ENCODE measurements at regions not wholly inside any gene's neighbourhood (a gene's known extent, or its start where the extent isn't known, plus 50 kb on each side); places are given as distances from the start of the nearest gene placed in this dataset.

GRCh38 chr6:48630511-48630910 lies 519.5 kb upstream of the PTCHD4 start:
- no peaks in the 10 kb centered on the region for H3K27me3 ChIP-seq (replicated peaks; ENCODE audit: insufficient read depth)
- no peaks in the 10 kb centered on the region for H3K79me2 ChIP-seq (ENCODE audit: insufficient read depth)
- H3F3A ChIP-seq (ENCODE audit: insufficient read depth) = no peaks in the 10 kb centered on the region
- H3K9me2 ChIP-seq (ENCODE audit: insufficient read depth) = no peaks in the 10 kb centered on the region
- no peaks in the 10 kb centered on the region for H3K9me3 ChIP-seq (ENCODE audit: low read depth)
- no peak overlapping the region for H3K9ac ChIP-seq
- DNase-seq = no peak
- 0 to 2% methylated on average over 1 of the region's 1 CpG for WGBS, 2 experiments (ENCODE audit: low coverage in 1 of 2, low lambda C conversion rate in 2 of 2, missing lambda C conversion rate in 2 of 2)
- no peaks in the 10 kb centered on the region for H3K36me3 ChIP-seq (ENCODE audit: low read depth)
- no peak overlapping the region for H3K27ac ChIP-seq
- H3K4me2 ChIP-seq (ENCODE audit: unreplicated experiment) = no peak overlapping the region
- in situ Hi-C loops (cut with MboI) = no loop called here
- H2AFZ ChIP-seq = no peak overlapping the region
- TF ChIP-seq EZH2phosphoT487 (IDR thresholded peaks at IDR 0.05; ENCODE audit: insufficient read depth, low read depth) = no peak
- no peak for TF ChIP-seq EZH2 (IDR thresholded peaks at IDR 0.05; ENCODE audit: insufficient read depth, poor library complexity, severe bottlenecking)
- H3K4me3 ChIP-seq = no peak overlapping the region
- no peaks in the 10 kb centered on the region for H3K4me1 ChIP-seq (ENCODE audit: insufficient read depth)
- no peaks in the 10 kb centered on the region for H4K20me1 ChIP-seq (ENCODE audit: insufficient read depth)

- Histone ChIP-seq H3K9me3 (ENCODE audit: low read depth) (no peaks in the 10 kb centered on the region), H3K4me1 (ENCODE audit: insufficient read depth) (no peaks in the 10 kb centered on the region), H3K27me3 (replicated peaks; ENCODE audit: insufficient read depth) (no peaks in the 10 kb centered on the region), H3K27ac (no peak overlapping the region), H3K4me3 (no peak overlapping the region), H3K79me2 (ENCODE audit: insufficient read depth) (no peaks in the 10 kb centered on the region), H3K9me2 (ENCODE audit: insufficient read depth) (no peaks in the 10 kb centered on the region), H3K36me3 (ENCODE audit: low read depth) (no peaks in the 10 kb centered on the region), H3K4me2 (ENCODE audit: unreplicated experiment) (no peak overlapping the region), H3K9ac (no peak overlapping the region), H2AFZ (no peak overlapping the region), H4K20me1 (ENCODE audit: insufficient read depth) (no peaks in the 10 kb centered on the region), H3F3A (ENCODE audit: insufficient read depth) (no peaks in the 10 kb centered on the region)
- in situ Hi-C loops (cut with MboI) = no loop called here
- 0 to 5% methylated on average over 3 of the region's 3 CpGs for WGBS, 2 experiments (ENCODE audit: low coverage in 1 of 2, low lambda C conversion rate in 2 of 2, missing lambda C conversion rate in 2 of 2)
- no peak for TF ChIP-seq EZH2phosphoT487 (IDR thresholded peaks at IDR 0.05; ENCODE audit: insufficient read depth, low read depth)
- TF ChIP-seq EZH2 (IDR thresholded peaks at IDR 0.05; ENCODE audit: insufficient read depth, poor library complexity, severe bottlenecking) = no peak
- no peak for DNase-seq
These were observed 517.3 kb upstream of the PTCHD4 start for GRCh38 chr6:48628316-48628715.

GRCh38 chr6:48626421-48626820 lies 515.4 kb upstream of the PTCHD4 start:
- H3K4me2 ChIP-seq (ENCODE audit: unreplicated experiment) = no peak overlapping the region
- no peak overlapping the region for H3K9ac ChIP-seq
- H3K4me1 ChIP-seq (ENCODE audit: insufficient read depth) = no peaks in the 10 kb centered on the region
- no peaks in the 10 kb centered on the region for H4K20me1 ChIP-seq (ENCODE audit: insufficient read depth)
- no peak for DNase-seq
- no peaks in the 10 kb centered on the region for H3K9me3 ChIP-seq (ENCODE audit: low read depth)
- no peak overlapping the region for H3K27ac ChIP-seq
- H3K4me3 ChIP-seq = no peak overlapping the region
- H3K79me2 ChIP-seq (ENCODE audit: insufficient read depth) = no peaks in the 10 kb centered on the region
- TF ChIP-seq EZH2 (IDR thresholded peaks at IDR 0.05; ENCODE audit: insufficient read depth, poor library complexity, severe bottlenecking) = no peak
- TF ChIP-seq EZH2phosphoT487 (IDR thresholded peaks at IDR 0.05; ENCODE audit: insufficient read depth, low read depth) = no peak
- no peaks in the 10 kb centered on the region for H3F3A ChIP-seq (ENCODE audit: insufficient read depth)
- H3K36me3 ChIP-seq (ENCODE audit: low read depth) = no peaks in the 10 kb centered on the region
- H3K9me2 ChIP-seq (ENCODE audit: insufficient read depth) = no peaks in the 10 kb centered on the region
- H2AFZ ChIP-seq = no peak overlapping the region
- in situ Hi-C loops (cut with MboI) = no loop called here
- no peaks in the 10 kb centered on the region for H3K27me3 ChIP-seq (replicated peaks; ENCODE audit: insufficient read depth)

- Histone ChIP-seq H3K4me1 (ENCODE audit: insufficient read depth) (no peaks in the 10 kb centered on the region), H3K9ac (no peak overlapping the region), H3K4me3 (no peak overlapping the region), H4K20me1 (ENCODE audit: insufficient read depth) (no peaks in the 10 kb centered on the region), H3K79me2 (ENCODE audit: insufficient read depth) (no peaks in the 10 kb centered on the region), H3K9me3 (ENCODE audit: low read depth) (no peaks in the 10 kb centered on the region), H3K9me2 (ENCODE audit: insufficient read depth) (no peaks in the 10 kb centered on the region), H3K27me3 (replicated peaks; ENCODE audit: insufficient read depth) (no peaks in the 10 kb centered on the region), H3K4me2 (ENCODE audit: unreplicated experiment) (no peak overlapping the region), H3K36me3 (ENCODE audit: low read depth) (no peaks in the 10 kb centered on the region), H2AFZ (no peak overlapping the region), H3F3A (ENCODE audit: insufficient read depth) (no peaks in the 10 kb centered on the region), H3K27ac (no peak overlapping the region)
- TF ChIP-seq EZH2phosphoT487 (IDR thresholded peaks at IDR 0.05; ENCODE audit: insufficient read depth, low read depth) = no peak
- TF ChIP-seq EZH2 (IDR thresholded peaks at IDR 0.05; ENCODE audit: insufficient read depth, poor library complexity, severe bottlenecking) = no peak
- DNase-seq = no peak
- WGBS, 2 experiments (ENCODE audit: low coverage in 1 of 2, low lambda C conversion rate in 2 of 2, missing lambda C conversion rate in 2 of 2) = 20 to 36% methylated on average over 3 of the region's 3 CpGs
- in situ Hi-C loops (cut with MboI) = no loop called here
These were observed 513.6 kb upstream of the PTCHD4 start for GRCh38 chr6:48624631-48625030.

- H3K9me2 ChIP-seq (ENCODE audit: insufficient read depth) = no peaks in the 10 kb centered on the region
- no peaks in the 10 kb centered on the region for H3K27me3 ChIP-seq (replicated peaks; ENCODE audit: insufficient read depth)
- H3K9me3 ChIP-seq (ENCODE audit: low read depth) = no peaks in the 10 kb centered on the region
- no peak overlapping the region for H3K4me3 ChIP-seq
- no peaks in the 10 kb centered on the region for H3K36me3 ChIP-seq (ENCODE audit: low read depth)
- 52% methylated on average over 3 of the region's 3 CpGs for WGBS, 2 experiments (ENCODE audit: low coverage in 1 of 2, low lambda C conversion rate in 2 of 2, missing lambda C conversion rate in 2 of 2)
- no peak for DNase-seq
- no peak overlapping the region for H3K27ac ChIP-seq
- no peaks in the 10 kb centered on the region for H4K20me1 ChIP-seq (ENCODE audit: insufficient read depth)
- H3K79me2 ChIP-seq (ENCODE audit: insufficient read depth) = no peaks in the 10 kb centered on the region
- H3K4me1 ChIP-seq (ENCODE audit: insufficient read depth) = no peaks in the 10 kb centered on the region
- H3K4me2 ChIP-seq (ENCODE audit: unreplicated experiment) = no peak overlapping the region
- H3F3A ChIP-seq (ENCODE audit: insufficient read depth) = no peaks in the 10 kb centered on the region
- in situ Hi-C loops (cut with MboI) = no loop called here
- TF ChIP-seq EZH2phosphoT487 (IDR thresholded peaks at IDR 0.05; ENCODE audit: insufficient read depth, low read depth) (no peak), EZH2 (IDR thresholded peaks at IDR 0.05; ENCODE audit: insufficient read depth, poor library complexity, severe bottlenecking) (no peak)
- no peak overlapping the region for H3K9ac ChIP-seq
- no peak overlapping the region for H2AFZ ChIP-seq
These were observed 508.8 kb upstream of the PTCHD4 start for GRCh38 chr6:48619771-48620170.

Measured in GM23248 (cell line).